VCaP (cell line): ENCODE measurements at regions not wholly inside any gene's neighbourhood (a gene's known extent, or its start where the extent isn't known, plus 50 kb on each side); places are given as distances from the start of the nearest gene placed in this dataset.

Source experiments
- H3K27ac ChIP-seq: fragments of 450-650 bp; 2 replicates; pipeline ENCODE4 v1.5.1; 2017
- TF ChIP-seq, protein P1 (sequence below): fragments of 450-650 bp; conservative IDR thresholded peaks from 2 replicates; pipeline ENCODE4 v1.5.1; 2017; ENCODE audit warnings: mild to moderate bottlenecking, moderate library complexity

DNA sequence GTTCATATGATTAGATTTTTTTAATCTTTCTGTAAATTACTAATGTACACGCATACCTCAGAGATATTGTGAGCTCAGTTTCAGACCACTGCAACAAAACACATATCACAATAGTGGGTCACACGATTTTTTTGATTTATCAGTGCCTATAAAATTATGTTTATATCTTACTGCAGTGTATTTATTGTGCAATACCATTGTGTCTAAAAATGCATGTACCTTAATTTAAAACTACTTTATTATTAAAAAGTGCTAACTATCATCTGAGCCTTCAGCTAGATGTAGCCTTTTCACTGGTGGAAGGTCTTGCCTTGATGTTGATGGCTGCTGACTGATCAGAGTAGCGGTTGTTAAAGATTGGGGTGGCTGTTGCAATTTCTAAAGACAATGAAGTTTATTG, 918.8 kb upstream of the CHORDC1 start:
- H3K27ac ChIP-seq = no peak overlapping the region
- TF ChIP-seq, protein P1, sequence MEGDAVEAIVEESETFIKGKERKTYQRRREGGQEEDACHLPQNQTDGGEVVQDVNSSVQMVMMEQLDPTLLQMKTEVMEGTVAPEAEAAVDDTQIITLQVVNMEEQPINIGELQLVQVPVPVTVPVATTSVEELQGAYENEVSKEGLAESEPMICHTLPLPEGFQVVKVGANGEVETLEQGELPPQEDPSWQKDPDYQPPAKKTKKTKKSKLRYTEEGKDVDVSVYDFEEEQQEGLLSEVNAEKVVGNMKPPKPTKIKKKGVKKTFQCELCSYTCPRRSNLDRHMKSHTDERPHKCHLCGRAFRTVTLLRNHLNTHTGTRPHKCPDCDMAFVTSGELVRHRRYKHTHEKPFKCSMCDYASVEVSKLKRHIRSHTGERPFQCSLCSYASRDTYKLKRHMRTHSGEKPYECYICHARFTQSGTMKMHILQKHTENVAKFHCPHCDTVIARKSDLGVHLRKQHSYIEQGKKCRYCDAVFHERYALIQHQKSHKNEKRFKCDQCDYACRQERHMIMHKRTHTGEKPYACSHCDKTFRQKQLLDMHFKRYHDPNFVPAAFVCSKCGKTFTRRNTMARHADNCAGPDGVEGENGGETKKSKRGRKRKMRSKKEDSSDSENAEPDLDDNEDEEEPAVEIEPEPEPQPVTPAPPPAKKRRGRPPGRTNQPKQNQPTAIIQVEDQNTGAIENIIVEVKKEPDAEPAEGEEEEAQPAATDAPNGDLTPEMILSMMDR = no peak

DNA sequence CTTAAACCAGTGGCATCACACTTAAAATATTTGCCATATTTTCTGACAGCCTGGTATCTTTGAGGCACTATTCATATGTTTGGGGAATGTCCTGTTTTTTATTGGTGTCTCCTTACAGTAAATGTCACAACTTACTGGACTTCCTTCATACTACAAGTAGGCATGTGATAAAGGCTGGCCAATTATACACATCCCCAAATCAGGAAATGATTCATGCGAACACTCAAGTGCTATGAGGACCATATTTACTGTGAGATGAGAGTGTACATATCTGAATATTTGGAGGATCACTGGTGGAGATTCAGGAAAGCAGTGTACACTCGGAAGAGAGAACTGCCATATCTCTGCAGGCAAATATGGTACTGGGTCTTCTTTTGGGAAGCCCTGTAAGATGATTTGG, 913.8 kb upstream of the CHORDC1 start:
- H3K27ac ChIP-seq = no peak overlapping the region
- TF ChIP-seq, protein P1 = no peak

DNA sequence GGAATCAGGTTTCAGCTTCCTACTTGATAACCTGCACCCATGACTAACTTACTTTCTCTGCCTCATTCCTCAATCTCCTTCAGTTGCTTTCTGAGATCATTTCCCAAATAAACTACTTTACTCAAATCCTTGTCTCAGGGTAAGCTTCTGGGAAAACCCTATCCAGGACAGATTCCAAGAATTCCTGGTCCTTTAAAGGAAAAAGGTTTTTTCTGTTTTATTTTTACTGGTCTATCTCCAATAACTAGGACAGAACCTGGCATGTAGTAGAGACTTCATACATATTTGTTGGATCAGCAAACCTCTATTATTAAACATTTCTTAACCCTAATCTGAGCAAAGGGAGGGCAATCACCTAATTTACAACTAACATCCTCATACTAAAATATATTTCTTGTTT, 910.5 kb upstream of the CHORDC1 start:
- TF ChIP-seq, protein P1 = no peak
- no peak overlapping the region for H3K27ac ChIP-seq

DNA sequence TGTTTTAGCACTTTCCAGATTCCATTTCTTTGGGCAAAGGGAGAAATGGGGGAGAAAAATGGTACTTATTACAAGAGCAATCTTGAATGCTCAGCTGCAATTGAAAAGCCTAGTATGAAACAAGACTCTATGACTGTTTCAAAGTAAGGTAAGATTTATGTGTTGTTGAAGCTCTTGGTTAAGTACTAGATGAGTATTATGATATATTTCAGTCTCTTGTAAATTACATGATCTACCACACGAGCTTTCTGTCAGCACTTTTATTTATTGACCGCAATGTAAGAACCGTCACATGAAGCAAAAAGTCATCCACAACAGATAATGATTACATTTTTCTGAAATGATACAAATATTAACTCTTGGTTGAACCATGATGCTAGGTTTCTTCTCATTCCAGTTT, 906.7 kb upstream of the CHORDC1 start:
- TF ChIP-seq, protein P1 = no peak
- no peak overlapping the region for H3K27ac ChIP-seq

DNA sequence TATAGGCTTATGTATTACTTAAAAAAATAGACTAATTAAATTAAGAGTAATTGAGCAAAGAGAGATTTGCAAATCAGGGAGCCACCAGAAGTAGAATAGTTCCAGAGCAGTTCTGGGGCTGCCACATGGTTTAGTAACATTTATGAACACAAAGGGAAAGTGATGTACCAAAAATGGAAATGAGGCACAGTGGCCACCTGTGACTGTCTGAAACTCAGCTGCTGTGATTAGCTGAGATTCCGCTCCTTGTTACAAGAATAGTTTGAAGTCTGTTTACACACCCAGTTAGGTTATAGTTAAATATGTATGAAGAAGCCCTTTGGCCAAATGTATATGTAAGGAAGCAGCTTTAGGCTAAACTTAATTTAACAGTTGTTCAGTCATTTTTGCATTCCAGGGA, 901.5 kb upstream of the CHORDC1 start:
- no peak overlapping the region for H3K27ac ChIP-seq
- TF ChIP-seq, protein P1 = no peak

DNA sequence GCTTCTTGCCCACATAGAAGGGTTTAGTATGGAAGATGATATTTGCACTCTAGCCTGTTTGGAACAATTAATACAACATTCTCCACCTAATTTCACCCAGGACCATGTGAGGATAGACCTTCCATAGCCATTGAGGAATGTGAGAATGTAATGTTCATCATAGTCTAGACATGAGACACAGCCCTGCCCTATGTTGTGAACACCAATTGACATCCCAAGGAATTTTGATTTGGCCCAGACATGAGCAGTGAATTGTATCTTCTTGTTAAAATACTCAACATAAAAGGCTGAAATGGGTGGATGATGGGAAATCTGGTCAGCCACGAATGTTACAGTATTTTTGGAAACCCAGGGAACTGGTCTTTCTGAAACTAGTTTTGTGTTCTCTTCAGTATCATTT, 892.3 kb upstream of the CHORDC1 start:
- TF ChIP-seq, protein P1 = no peak
- H3K27ac ChIP-seq = no peak overlapping the region

DNA sequence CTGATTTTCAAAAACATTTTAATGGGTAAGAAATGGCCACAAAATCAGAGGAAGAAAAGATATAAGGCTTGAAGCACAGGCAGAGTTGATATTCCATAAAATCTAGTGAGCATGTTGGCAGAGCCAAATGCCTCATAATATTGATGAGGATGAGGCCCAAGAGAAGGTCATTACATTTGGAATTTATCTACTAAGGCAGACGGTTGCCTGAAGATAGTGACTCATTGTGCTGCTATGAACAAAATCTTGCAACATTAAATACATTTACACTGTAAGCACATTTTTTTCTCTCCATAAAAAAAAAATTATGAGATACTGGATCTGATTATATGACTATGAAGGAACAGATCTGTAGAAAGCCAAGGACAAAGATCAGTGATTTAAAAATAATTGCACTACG, 881.4 kb upstream of the CHORDC1 start:
- H3K27ac ChIP-seq = no peak overlapping the region
- TF ChIP-seq, protein P1 = no peak

DNA sequence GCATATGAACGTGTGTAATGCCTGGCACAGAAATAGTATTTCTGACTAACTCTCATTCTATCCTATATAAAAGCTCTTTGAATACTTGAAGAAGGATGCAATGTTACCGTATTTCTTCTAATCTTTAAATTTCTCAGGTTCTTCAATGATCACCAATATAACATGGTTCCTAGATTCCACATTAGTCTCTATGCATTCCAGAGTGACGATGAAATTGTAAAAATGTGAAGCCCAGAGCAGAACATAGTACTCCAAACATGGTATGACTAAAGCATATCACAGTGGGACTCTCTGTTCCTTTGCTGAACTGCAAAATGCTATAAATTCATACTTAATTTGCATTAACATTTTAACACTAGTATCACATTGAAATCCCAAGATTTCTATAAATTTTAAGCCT, 877.6 kb upstream of the CHORDC1 start:
- no peak overlapping the region for H3K27ac ChIP-seq
- TF ChIP-seq, protein P1 = no peak
